ENCODE measurements at regions not wholly inside any gene's neighbourhood (a gene's known extent, or its start where the extent isn't known, plus 50 kb on each side); places are given as distances from the start of the nearest gene placed in this dataset.

DNA sequence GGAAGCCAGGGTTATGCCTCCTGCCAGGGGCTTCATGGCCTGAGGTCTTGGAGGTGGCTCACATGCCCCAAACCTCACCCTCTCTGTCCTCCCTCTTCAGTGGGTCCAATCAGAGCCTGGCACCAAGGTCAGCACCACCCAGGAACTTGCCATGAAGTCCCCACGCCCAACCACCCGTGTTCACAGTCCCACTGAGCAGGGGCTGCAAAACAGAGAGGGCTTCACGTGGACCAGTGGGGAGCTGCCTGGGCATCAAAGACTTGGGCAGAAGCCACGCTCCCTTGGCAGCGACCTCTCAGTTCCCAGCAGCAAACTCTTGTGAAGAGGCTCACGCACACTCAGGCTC lies 425.8 kb upstream of the B3GAT1 start:
- DNase-seq (ENCODE audit: extremely low read depth in 1 of 4, low spot score in 3 of 4) (no peak), FAIRE-seq (no peak), ATAC-seq (no peak)
- ChIA-PET POLR2A (no interaction called here), CTCF (ENCODE audit: low intra/inter-chr PET ratio) (no interaction called here)
- Histone ChIP-seq H3K4me2 (ENCODE audit: insufficient read depth, low read length) (no peak overlapping the region), H4K20me1 (replicated peaks; ENCODE audit: control insufficient read depth, insufficient read depth, low read length) (no peaks in the 10 kb centered on the region), H3K27ac (ENCODE audit: extremely low read depth, low read depth, low read length) (no peak overlapping the region), H3K9me3 (replicated peaks; ENCODE audit: control insufficient read depth, insufficient read depth, low read depth, low read length) (no peaks in the 10 kb centered on the region), H3K9ac (ENCODE audit: insufficient read depth in 1 of 2, low read depth in 2 of 2, low read length in 2 of 2) (no peak overlapping the region; a peak in 1 of 4 replicates), H3K36me3 (ENCODE audit: control insufficient read depth, insufficient read depth, low read length) (no peaks in the 10 kb centered on the region), H3K9me1 (ENCODE audit: control insufficient read depth, insufficient read depth, low read length) (peaks cover 2% of the 10 kb centered on the region), H3K4me3 (no peak overlapping the region), H3K4me1 (replicated peaks in 1 of 2; ENCODE audit: control insufficient read depth in 2 of 2, insufficient read depth in 2 of 2, low read length in 2 of 2) (no peaks in the 10 kb centered on the region), H3K79me2 (ENCODE audit: control insufficient read depth, insufficient read depth, low read length) (no peaks in the 10 kb centered on the region), H3K27me3 (ENCODE audit: control insufficient read depth in 2 of 2, insufficient read depth in 2 of 2, low read length in 2 of 2) (peaks cover 3 to 31% of the 10 kb centered on the region in 2 experiments; a peak in 3 of 5 replicates), H2AFZ (ENCODE audit: low read depth, low read length) (no peak overlapping the region)
- in situ Hi-C loops (cut with MboI) (no loop called here), intact Hi-C loops (cut with micrococcal nuclease) (no loop called here)
- WGBS (ENCODE audit: insufficient coverage, low coverage, missing lambda C conversion rate) = 2% methylated on average over 5 of the region's 6 CpGs
- no TSS peak for BruUV-seq (replicated peaks)
- TF ChIP-seq, protein P1, sequence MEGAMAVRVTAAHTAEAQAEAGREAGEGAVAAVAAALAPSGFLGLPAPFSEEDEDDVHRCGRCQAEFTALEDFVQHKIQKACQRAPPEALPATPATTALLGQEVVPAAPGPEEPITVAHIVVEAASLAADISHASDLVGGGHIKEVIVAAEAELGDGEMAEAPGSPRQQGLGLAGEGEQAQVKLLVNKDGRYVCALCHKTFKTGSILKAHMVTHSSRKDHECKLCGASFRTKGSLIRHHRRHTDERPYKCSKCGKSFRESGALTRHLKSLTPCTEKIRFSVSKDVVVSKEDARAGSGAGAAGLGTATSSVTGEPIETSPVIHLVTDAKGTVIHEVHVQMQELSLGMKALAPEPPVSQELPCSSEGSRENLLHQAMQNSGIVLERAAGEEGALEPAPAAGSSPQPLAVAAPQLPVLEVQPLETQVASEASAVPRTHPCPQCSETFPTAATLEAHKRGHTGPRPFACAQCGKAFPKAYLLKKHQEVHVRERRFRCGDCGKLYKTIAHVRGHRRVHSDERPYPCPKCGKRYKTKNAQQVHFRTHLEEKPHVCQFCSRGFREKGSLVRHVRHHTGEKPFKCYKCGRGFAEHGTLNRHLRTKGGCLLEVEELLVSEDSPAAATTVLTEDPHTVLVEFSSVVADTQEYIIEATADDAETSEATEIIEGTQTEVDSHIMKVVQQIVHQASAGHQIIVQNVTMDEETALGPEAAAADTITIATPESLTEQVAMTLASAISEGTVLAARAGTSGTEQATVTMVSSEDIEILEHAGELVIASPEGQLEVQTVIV (CRISPR knock-in tag; IDR thresholded peaks at IDR 0.05; ENCODE audit: borderline replicate concordance) = no peak
- no peak for TF ChIP-seq ZNF174 (CRISPR knock-in tag; IDR thresholded peaks at IDR 0.05)
- no peak for TF ChIP-seq MEIS2 (IDR thresholded peaks at IDR 0.05; ENCODE audit: partially characterized antibody)
- TF ChIP-seq HNRNPLL (IDR thresholded peaks at IDR 0.05; ENCODE audit: low read depth, low read length, poor library complexity, severe bottlenecking) = no peak
- TF ChIP-seq, protein P2, sequence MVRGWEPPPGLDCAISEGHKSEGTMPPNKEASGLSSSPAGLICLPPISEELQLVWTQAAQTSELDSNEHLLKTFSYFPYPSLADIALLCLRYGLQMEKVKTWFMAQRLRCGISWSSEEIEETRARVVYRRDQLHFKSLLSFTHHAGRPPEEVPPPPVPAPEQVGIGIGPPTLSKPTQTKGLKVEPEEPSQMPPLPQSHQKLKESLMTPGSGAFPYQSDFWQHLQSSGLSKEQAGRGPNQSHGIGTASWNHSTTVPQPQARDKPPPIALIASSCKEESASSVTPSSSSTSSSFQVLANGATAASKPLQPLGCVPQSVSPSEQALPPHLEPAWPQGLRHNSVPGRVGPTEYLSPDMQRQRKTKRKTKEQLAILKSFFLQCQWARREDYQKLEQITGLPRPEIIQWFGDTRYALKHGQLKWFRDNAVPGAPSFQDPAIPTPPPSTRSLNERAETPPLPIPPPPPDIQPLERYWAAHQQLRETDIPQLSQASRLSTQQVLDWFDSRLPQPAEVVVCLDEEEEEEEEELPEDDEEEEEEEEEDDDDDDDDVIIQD (CRISPR knock-in tag; IDR thresholded peaks at IDR 0.05) = no peak
- TF ChIP-seq, protein P3, sequence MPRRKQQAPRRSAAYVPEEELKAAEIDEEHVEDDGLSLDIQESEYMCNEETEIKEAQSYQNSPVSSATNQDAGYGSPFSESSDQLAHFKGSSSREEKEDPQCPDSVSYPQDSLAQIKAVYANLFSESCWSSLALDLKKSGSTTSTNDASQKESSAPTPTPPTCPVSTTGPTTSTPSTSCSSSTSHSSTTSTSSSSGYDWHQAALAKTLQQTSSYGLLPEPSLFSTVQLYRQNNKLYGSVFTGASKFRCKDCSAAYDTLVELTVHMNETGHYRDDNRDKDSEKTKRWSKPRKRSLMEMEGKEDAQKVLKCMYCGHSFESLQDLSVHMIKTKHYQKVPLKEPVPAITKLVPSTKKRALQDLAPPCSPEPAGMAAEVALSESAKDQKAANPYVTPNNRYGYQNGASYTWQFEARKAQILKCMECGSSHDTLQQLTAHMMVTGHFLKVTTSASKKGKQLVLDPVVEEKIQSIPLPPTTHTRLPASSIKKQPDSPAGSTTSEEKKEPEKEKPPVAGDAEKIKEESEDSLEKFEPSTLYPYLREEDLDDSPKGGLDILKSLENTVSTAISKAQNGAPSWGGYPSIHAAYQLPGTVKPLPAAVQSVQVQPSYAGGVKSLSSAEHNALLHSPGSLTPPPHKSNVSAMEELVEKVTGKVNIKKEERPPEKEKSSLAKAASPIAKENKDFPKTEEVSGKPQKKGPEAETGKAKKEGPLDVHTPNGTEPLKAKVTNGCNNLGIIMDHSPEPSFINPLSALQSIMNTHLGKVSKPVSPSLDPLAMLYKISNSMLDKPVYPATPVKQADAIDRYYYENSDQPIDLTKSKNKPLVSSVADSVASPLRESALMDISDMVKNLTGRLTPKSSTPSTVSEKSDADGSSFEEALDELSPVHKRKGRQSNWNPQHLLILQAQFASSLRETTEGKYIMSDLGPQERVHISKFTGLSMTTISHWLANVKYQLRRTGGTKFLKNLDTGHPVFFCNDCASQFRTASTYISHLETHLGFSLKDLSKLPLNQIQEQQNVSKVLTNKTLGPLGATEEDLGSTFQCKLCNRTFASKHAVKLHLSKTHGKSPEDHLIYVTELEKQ (CRISPR knock-in tag; IDR thresholded peaks at IDR 0.05) = no peak
- TF ChIP-seq CC2D1A (IDR thresholded peaks at IDR 0.05) = no peak
- no peak for TF ChIP-seq TGIF2 (CRISPR knock-in tag; IDR thresholded peaks at IDR 0.05)
- TF ChIP-seq NBN (IDR thresholded peaks at IDR 0.05; ENCODE audit: low read depth) = no peak
- no peak for TF ChIP-seq ZNF644 (tag; IDR thresholded peaks at IDR 0.05; ENCODE audit: low read depth)
- TF ChIP-seq GATAD2A (IDR thresholded peaks at IDR 0.05) = no peak
- TF ChIP-seq, protein P4, sequence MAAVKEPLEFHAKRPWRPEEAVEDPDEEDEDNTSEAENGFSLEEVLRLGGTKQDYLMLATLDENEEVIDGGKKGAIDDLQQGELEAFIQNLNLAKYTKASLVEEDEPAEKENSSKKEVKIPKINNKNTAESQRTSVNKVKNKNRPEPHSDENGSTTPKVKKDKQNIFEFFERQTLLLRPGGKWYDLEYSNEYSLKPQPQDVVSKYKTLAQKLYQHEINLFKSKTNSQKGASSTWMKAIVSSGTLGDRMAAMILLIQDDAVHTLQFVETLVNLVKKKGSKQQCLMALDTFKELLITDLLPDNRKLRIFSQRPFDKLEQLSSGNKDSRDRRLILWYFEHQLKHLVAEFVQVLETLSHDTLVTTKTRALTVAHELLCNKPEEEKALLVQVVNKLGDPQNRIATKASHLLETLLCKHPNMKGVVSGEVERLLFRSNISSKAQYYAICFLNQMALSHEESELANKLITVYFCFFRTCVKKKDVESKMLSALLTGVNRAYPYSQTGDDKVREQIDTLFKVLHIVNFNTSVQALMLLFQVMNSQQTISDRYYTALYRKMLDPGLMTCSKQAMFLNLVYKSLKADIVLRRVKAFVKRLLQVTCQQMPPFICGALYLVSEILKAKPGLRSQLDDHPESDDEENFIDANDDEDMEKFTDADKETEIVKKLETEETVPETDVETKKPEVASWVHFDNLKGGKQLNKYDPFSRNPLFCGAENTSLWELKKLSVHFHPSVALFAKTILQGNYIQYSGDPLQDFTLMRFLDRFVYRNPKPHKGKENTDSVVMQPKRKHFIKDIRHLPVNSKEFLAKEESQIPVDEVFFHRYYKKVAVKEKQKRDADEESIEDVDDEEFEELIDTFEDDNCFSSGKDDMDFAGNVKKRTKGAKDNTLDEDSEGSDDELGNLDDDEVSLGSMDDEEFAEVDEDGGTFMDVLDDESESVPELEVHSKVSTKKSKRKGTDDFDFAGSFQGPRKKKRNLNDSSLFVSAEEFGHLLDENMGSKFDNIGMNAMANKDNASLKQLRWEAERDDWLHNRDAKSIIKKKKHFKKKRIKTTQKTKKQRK (IDR thresholded peaks at IDR 0.05; ENCODE audit: borderline replicate concordance, low read depth, low read length) = no peak
- TF ChIP-seq NCOA6 (IDR thresholded peaks at IDR 0.05) = no peak
- TF ChIP-seq ZNF408 (CRISPR knock-in tag; IDR thresholded peaks at IDR 0.05; ENCODE audit: low read depth) = no peak
